Tibial artery (tissue), 4 donors: ENCODE measurements at regions not wholly inside any gene's neighbourhood (a gene's known extent, or its start where the extent isn't known, plus 50 kb on each side); places are given as distances from the start of the nearest gene placed in this dataset.

Source experiments
- DNase-seq, 2 donors: peaks; one replicate each; pipeline ENCODE4 v3.0.0-alpha.2; 2019
- H3K27ac ChIP-seq, 2 donors: fragments of 200-600 bp; sonication (generic) in 1 of 2; 1 replicate in 1 of 2; 2 replicates in 1 of 2; pipeline ENCODE4 v1.5.1; 2018 to 2019; ENCODE audit warnings: mild to moderate bottlenecking in 1 of 2
- H3K27me3 ChIP-seq, 2 donors: fragments of 200-600 bp; sonication (generic) in 1 of 2; one replicate each; pipeline versions ENCODE4 v1.5.1 to v1.6.0; 2016 to 2019
- H3K36me3 ChIP-seq, 3 donors: fragments of 200-600 bp; sonication (generic) in 2 of 3; one replicate each; pipeline ENCODE4 v1.5.1; 2016 to 2019; ENCODE audit warnings: mild to moderate bottlenecking in 2 of 3
- H3K4me1 ChIP-seq, 4 donors: fragments of 200-600 bp; sonication (generic) in 2 of 4; 1 replicate in 3 of 4; 2 replicates in 1 of 4; pipeline ENCODE4 v1.5.1; 2016 to 2019
- H3K4me3 ChIP-seq, 2 donors: fragments of 200-600 bp; sonication (generic) in 1 of 2; 1 replicate in 1 of 2; 2 replicates in 1 of 2; pipeline ENCODE4 v1.5.1; 2018 to 2019; ENCODE audit warnings: mild to moderate bottlenecking in 2 of 2
- H3K9me3 ChIP-seq, 3 donors: fragments of 200-600 bp; sonication (generic) in 1 of 3; one replicate each; pipeline ENCODE4 v1.5.1; 2016 to 2019
- intact Hi-C: fragments of 100-400 bp; cut with DNase I; formaldehyde crosslinking; loops from one replicate; pipeline ENCODE4 v1.15.0; 2023; ENCODE audit warnings: low total_unique reads
- TF ChIP-seq, protein P1 (sequence below), 2 experiments: fragments of 200-600 bp in 1 of 2; fragments of 450-650 bp in 1 of 2; IDR thresholded peaks; one replicate each; pipeline ENCODE4 v1.5.1; 2017 to 2019; ENCODE audit warnings: antibody characterized with exemption in 2 of 2, mild to moderate bottlenecking in 1 of 2, moderate library complexity in 1 of 2

DNA sequence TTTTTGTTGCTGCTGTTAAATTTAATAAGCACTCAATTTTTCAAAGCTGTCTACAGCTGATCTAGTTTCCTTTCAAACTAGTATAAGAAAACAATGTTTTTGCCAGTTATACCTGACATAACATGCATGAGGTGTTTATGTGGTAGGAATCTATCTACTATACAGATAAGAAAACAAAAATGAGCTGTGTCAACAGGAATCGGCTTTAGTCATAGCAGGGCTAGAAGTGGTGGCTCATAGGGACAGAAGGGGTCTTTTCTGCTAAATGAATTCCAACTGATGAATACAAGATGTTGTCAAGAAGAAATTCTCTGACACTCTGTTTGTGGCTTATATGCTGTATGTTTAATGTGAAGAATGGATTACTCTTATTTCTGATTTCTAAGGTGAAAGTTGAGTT is 55.7 kb upstream of the CLNK start:
- H3K27me3 ChIP-seq: no peaks in the 10 kb centered on the region
- DNase-seq: no peak
- TF ChIP-seq, protein P1, sequence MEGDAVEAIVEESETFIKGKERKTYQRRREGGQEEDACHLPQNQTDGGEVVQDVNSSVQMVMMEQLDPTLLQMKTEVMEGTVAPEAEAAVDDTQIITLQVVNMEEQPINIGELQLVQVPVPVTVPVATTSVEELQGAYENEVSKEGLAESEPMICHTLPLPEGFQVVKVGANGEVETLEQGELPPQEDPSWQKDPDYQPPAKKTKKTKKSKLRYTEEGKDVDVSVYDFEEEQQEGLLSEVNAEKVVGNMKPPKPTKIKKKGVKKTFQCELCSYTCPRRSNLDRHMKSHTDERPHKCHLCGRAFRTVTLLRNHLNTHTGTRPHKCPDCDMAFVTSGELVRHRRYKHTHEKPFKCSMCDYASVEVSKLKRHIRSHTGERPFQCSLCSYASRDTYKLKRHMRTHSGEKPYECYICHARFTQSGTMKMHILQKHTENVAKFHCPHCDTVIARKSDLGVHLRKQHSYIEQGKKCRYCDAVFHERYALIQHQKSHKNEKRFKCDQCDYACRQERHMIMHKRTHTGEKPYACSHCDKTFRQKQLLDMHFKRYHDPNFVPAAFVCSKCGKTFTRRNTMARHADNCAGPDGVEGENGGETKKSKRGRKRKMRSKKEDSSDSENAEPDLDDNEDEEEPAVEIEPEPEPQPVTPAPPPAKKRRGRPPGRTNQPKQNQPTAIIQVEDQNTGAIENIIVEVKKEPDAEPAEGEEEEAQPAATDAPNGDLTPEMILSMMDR (IDR thresholded peaks at IDR 0.05): no peak
- H3K36me3 ChIP-seq: no peaks in the 10 kb centered on the region
- no peak overlapping the region for H3K27ac ChIP-seq
- H3K4me3 ChIP-seq: no peak overlapping the region
- H3K9me3 ChIP-seq: no peaks in the 10 kb centered on the region
- H3K4me1 ChIP-seq: no peaks in the 10 kb centered on the region
- intact Hi-C loops: no loop called here

DNA sequence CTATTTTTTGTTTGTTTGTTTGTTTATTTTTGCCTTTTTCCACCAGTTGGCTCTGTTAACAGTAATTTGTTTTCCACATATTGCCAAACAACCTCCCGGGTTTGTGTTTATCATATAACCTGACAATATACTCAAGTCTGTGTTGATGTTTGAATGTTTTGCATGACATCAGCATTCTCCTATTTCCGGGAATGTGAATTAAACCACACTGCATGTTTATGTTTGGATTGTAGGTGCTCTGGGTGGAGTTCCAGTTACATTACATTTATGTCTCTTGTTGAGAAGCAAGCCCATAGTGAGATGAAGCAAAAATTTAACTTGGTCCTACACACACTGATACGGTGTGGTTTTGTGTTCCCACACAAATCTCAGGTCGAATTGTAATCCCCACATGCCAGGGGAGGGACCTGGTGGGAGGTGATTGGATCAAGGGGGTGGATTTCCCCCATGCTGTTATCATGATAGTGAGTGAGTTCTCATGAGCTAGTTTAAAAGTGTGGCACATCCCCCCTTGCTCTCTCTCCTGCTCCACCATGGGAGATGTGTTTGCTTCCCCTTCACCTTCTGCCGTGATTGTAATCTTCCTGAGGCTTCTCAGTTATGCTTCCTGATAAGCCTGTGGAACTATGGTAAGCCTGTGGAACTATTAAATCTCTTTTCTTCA is 54.4 kb upstream of the CLNK start:
- Histone ChIP-seq H3K27me3 (no peaks in the 10 kb centered on the region), H3K27ac (no peak overlapping the region), H3K9me3 (no peaks in the 10 kb centered on the region), H3K4me1 (no peaks in the 10 kb centered on the region), H3K36me3 (no peaks in the 10 kb centered on the region), H3K4me3 (no peak overlapping the region)
- TF ChIP-seq, protein P1 (IDR thresholded peaks at IDR 0.05): no peak
- intact Hi-C loops: no loop called here
- no peak for DNase-seq

DNA sequence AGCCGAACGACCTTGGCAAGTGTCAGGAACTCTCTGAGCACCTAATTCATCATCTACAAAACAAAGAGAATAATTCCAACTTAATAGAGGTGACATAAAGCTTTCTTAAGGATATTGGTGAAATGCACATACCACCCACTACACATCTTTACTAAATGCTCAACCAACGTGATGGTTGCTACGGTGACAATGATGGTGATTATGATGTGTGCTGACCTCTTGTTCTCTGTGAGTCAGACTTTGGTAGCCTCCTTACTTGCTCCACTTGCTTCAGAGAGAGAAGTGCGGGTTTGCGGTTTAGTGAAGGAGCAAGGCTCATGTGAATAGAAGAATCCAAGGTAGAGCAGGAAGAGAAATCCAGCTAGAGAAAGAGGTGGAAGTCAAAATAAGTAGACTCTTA is 52.8 kb upstream of the CLNK start:
- H3K27me3 ChIP-seq: no peaks in the 10 kb centered on the region
- TF ChIP-seq, protein P1 (IDR thresholded peaks at IDR 0.05): no peak
- H3K27ac ChIP-seq: no peak overlapping the region
- DNase-seq: no peak
- H3K36me3 ChIP-seq: no peaks in the 10 kb centered on the region
- H3K9me3 ChIP-seq: no peaks in the 10 kb centered on the region
- H3K4me1 ChIP-seq: no peaks in the 10 kb centered on the region
- intact Hi-C loops: no loop called here
- H3K4me3 ChIP-seq: no peak overlapping the region

DNA sequence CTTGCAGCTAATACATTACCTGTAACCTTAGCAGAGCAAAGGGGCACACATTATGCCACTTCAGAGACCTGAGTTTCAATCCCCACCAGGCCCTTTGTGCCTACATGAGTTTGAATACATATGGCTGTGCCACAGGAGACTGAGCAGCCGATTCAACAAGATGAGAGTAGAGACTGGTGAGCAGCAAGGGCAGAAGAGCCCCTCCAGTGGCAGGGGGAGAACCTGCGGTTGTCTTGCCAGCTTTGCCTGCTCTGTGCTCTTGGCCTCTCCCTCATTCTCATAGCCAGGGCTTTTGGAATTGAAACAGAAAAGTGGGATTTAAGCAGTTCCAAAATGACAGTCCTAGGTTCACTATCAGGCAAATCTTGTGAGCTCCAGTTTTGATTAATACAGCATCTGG is 52.3 kb upstream of the CLNK start:
- H3K4me3 ChIP-seq: no peak overlapping the region
- no peak for DNase-seq
- no peaks in the 10 kb centered on the region for H3K27me3 ChIP-seq
- H3K4me1 ChIP-seq: no peaks in the 10 kb centered on the region
- TF ChIP-seq, protein P1 (IDR thresholded peaks at IDR 0.05): no peak
- no peaks in the 10 kb centered on the region for H3K9me3 ChIP-seq
- no peak overlapping the region for H3K27ac ChIP-seq
- H3K36me3 ChIP-seq: no peaks in the 10 kb centered on the region
- intact Hi-C loops: no loop called here

DNA sequence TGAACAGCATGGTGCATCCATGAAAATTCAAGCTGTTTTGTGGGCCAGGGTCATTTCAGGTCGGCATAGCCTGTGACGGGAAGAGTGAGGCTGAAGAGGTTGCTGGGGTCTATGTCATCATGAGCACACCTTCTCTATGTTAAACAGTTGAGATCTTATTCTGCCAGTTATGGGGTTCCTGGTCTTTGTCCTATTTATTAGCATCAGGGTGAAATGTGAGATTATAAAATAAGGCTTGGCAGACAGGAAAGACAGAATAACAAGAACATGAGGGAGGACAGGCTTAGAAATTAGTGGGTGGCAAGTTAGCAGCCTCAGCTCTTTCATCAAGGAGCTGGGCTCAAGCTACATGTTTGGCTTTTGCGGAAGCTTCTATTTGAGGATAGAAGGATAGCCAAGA is 51.7 kb upstream of the CLNK start:
- H3K27ac ChIP-seq: no peak overlapping the region
- H3K27me3 ChIP-seq: no peaks in the 10 kb centered on the region
- no peaks in the 10 kb centered on the region for H3K36me3 ChIP-seq
- H3K9me3 ChIP-seq: no peaks in the 10 kb centered on the region
- no peaks in the 10 kb centered on the region for H3K4me1 ChIP-seq
- intact Hi-C loops: no loop called here
- no peak overlapping the region for H3K4me3 ChIP-seq
- no peak for DNase-seq
- TF ChIP-seq, protein P1 (IDR thresholded peaks at IDR 0.05): no peak

DNA sequence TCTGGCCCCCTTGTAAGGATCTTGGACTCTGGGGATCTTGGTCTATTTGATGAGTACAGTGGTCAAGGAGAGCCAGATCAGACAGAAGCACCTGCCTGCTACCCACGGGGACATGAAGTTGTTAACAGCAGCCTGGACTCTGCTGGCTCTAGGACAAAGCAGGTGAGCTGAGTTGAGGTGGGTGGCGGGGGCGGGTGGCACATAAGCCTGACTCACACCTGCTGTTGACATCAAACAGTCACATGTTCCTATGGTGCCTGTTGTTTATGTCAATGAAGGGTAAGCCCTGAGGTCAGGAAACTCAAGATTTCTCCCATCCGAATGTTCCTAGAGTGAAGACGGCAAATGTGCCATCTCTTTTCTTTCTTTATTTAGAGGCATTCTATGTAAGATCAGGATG is 50.1 kb upstream of the CLNK start:
- Histone ChIP-seq H3K27me3 (no peaks in the 10 kb centered on the region), H3K4me1 (no peaks in the 10 kb centered on the region), H3K9me3 (no peaks in the 10 kb centered on the region), H3K36me3 (no peaks in the 10 kb centered on the region), H3K27ac (no peak overlapping the region), H3K4me3 (no peak overlapping the region)
- TF ChIP-seq, protein P1 (IDR thresholded peaks at IDR 0.05): no peak
- intact Hi-C loops: no loop called here
- no peak for DNase-seq
